HepG2 (cell line): ENCODE measurements at regions not wholly inside any gene's neighbourhood (a gene's known extent, or its start where the extent isn't known, plus 50 kb on each side); places are given as distances from the start of the nearest gene placed in this dataset.

ENCODE experiments used
- ATAC-seq: fragments of 200-7000 bp; cut with Tn5 transposase; 3 replicates; pipeline ENCODE4 v1.9.1; 2020; ENCODE audit warnings: mild to moderate bottlenecking, moderate library complexity
- BruUV-seq: library from RNA; stranded (reverse); fragments of 400-500 nt; replicated peaks from 2 replicates; lab custom pipeline; 2021; lab: Mats Ljungman, UMichigan
- CTCF ChIA-PET: fragments of 300-600 bp; formaldehyde crosslinking; extraction: SDS; loops from one replicate; lab custom pipeline; 2021; ENCODE audit warnings: low total read pairs, inconsistent platforms, low intra/inter-chr PET ratio; lab: Yijun Ruan, JAX
- POLR2A ChIA-PET: fragments of 350-600 bp; sonication (Branson Sonifier 250); formaldehyde crosslinking; loops from one replicate; lab custom pipeline; 2020; ENCODE audit warnings: antibody characterized with exemption, inconsistent platforms; lab: Yijun Ruan, JAX
- DNase-seq: peaks from one replicate; pipeline ENCODE4 v3.0.0-alpha.2; 2015; ENCODE audit warnings: low spot score
- FAIRE-seq: peaks from 3 replicates; lab custom pipeline; 2011; peaks lifted over from hg19 to GRCh38; lab: Jason Lieb, UNC
- H2AFZ ChIP-seq: one replicate; pipeline ENCODE4 v1.6.1; 2011; ENCODE audit warnings: low read length, inconsistent platforms
- H3K27ac ChIP-seq: fragments of 300-600 bp; 3 replicates; pipeline ENCODE4 v1.8.0; 2011; ENCODE audit warnings: mixed run types, mild to moderate bottlenecking, mixed read lengths, low read length, inconsistent platforms; ENCODE audit not compliant: insufficient read depth; ENCODE audit errors: extremely low read length
- H3K27me3 ChIP-seq, 2 experiments: fragments of 200-600 bp in 1 of 2; 2 replicates in 1 of 2; 3 replicates in 1 of 2; pipeline versions ENCODE4 v1.6.0 to v1.8.0; 2011; ENCODE audit warnings: low read length in 2 of 2, mild to moderate bottlenecking in 2 of 2, moderate library complexity in 2 of 2, inconsistent platforms in 1 of 2; ENCODE audit not compliant: insufficient read depth in 2 of 2, control insufficient read depth in 1 of 2
- H3K36me3 ChIP-seq, 2 experiments: fragments of 200-600 bp in 1 of 2; replicated peaks in 1 of 2; 2 replicates in 1 of 2; 3 replicates in 1 of 2; pipeline versions ENCODE4 v1.5.1 to v1.8.0; 2011; ENCODE audit warnings: low read length in 2 of 2, inconsistent platforms in 1 of 2; ENCODE audit not compliant: insufficient read depth in 2 of 2, control insufficient read depth in 1 of 2
- H3K4me1 ChIP-seq: 2 replicates; pipeline ENCODE4 v1.5.1; 2012; ENCODE audit warnings: low read length, inconsistent platforms; ENCODE audit not compliant: insufficient read depth
- H3K4me2 ChIP-seq: 2 replicates; pipeline ENCODE4 v1.6.0; 2011; ENCODE audit warnings: low read depth, low read length, inconsistent platforms
- H3K4me3 ChIP-seq, 3 experiments: fragments of 200-600 bp in 1 of 3; sonication (generic), shearing (Covaris generic) in 1 of 3; replicated peaks in 1 of 3; 2 replicates each; pipeline ENCODE4 v1.5.1; 2011 to 2016; ENCODE audit warnings: low read length in 3 of 3, inconsistent platforms in 2 of 3, low read depth in 2 of 3, mild to moderate bottlenecking in 2 of 3, control low read depth in 1 of 3, mixed read lengths in 1 of 3; ENCODE audit not compliant: insufficient read depth in 1 of 3
- H3K79me2 ChIP-seq: one replicate; pipeline ENCODE4 v1.6.1; 2011; ENCODE audit warnings: low read length, inconsistent platforms; ENCODE audit not compliant: insufficient read depth
- H3K9ac ChIP-seq: 2 replicates; pipeline ENCODE4 v1.6.0; 2011; ENCODE audit warnings: mild to moderate bottlenecking, low read depth, low read length, inconsistent platforms; ENCODE audit not compliant: insufficient read depth
- H3K9me3 ChIP-seq: 2 replicates; pipeline ENCODE4 v1.5.1; 2012; ENCODE audit warnings: mild to moderate bottlenecking, low read length
- H4K20me1 ChIP-seq: 2 replicates; pipeline ENCODE4 v1.6.0; 2011; ENCODE audit warnings: inconsistent platforms, mild to moderate bottlenecking, low read length, moderate library complexity; ENCODE audit not compliant: insufficient read depth
- AHDC1 ChIP-seq: sonication (generic); formaldehyde crosslinking; IDR thresholded peaks from 2 replicates; pipeline ENCODE4 v1.5.1; 2020; ENCODE audit warnings: mild to moderate bottlenecking, missing genetic modification reagents, borderline replicate concordance
- ATF7-NPFF ChIP-seq: sonication (generic); formaldehyde crosslinking; IDR thresholded peaks from 2 replicates; pipeline ENCODE4 v1.8.1; 2023; ENCODE audit warnings: mild to moderate bottlenecking, low read depth, missing genetic modification reagents, moderate library complexity
- CENPBD1 ChIP-seq: sonication (generic); formaldehyde crosslinking; IDR thresholded peaks from 2 replicates; pipeline ENCODE4 v1.8.0; 2022; ENCODE audit warnings: missing genetic modification reagents, low read depth, mild to moderate bottlenecking, borderline replicate concordance
- CREB1 ChIP-seq, 2 experiments: fragments of 450-650 bp in 1 of 2; IDR thresholded peaks; 2 replicates each; pipeline ENCODE4 v1.6.1; 2016 to 2017; ENCODE audit warnings: control low read depth in 1 of 2, mild to moderate bottlenecking in 1 of 2, missing compliant biosample characterization in 1 of 2, missing genetic modification characterization in 1 of 2
- EEA1 ChIP-seq: sonication (generic); formaldehyde crosslinking; IDR thresholded peaks from 2 replicates; pipeline ENCODE4 v1.5.1; 2020; ENCODE audit warnings: mild to moderate bottlenecking, missing genetic modification reagents, borderline replicate concordance
- GMEB2 ChIP-seq: IDR thresholded peaks from 2 replicates; pipeline ENCODE4 v1.6.1; 2016; ENCODE audit warnings: missing biosample characterization, missing genetic modification reagents, low read depth
- HOXA9 ChIP-seq: sonication (generic); formaldehyde crosslinking; IDR thresholded peaks from 2 replicates; pipeline ENCODE4 v1.8.1; 2022; ENCODE audit warnings: missing genetic modification reagents, mild to moderate bottlenecking, moderate library complexity, borderline replicate concordance
- NR0B2 ChIP-seq: sonication (generic); formaldehyde crosslinking; IDR thresholded peaks from 2 replicates; pipeline ENCODE4 v1.4.0; 2020; ENCODE audit warnings: mild to moderate bottlenecking, missing genetic modification reagents
- RARA ChIP-seq: IDR thresholded peaks from 2 replicates; pipeline ENCODE4 v1.6.1; 2016; ENCODE audit warnings: missing genetic modification reagents, missing compliant biosample characterization
- SIX1 ChIP-seq: sonication (generic); formaldehyde crosslinking; IDR thresholded peaks from 2 replicates; pipeline ENCODE4 v1.4.0; 2020; ENCODE audit warnings: missing genetic modification reagents, borderline replicate concordance
- ZNF24 ChIP-seq: fragments of 450-650 bp; IDR thresholded peaks from 2 replicates; pipeline ENCODE4 v1.6.1; 2017; ENCODE audit warnings: antibody characterized with exemption, mild to moderate bottlenecking
- ZNF567 ChIP-seq: sonication (generic); formaldehyde crosslinking; IDR thresholded peaks from 2 replicates; pipeline ENCODE4 v1.8.1; 2023; ENCODE audit warnings: mild to moderate bottlenecking, missing genetic modification reagents, borderline replicate concordance
- WGBS: methylation state at CpG from one replicate; pipeline ENCODE4 v1.1.6; 2017; ENCODE audit warnings: low lambda C conversion rate; 5-methylcytosine and 5-hydroxymethylcytosine counted together
- in situ Hi-C: cut with HindIII; loops from 2 replicates; pipeline ENCODE4 v1.10.0; 2017; ENCODE audit warnings: low pct_unique_long_range_greater_than_20kb; ENCODE audit not compliant: extremely low pct_ligation_motif_present
- intact Hi-C: fragments of 100-400 bp; cut with micrococcal nuclease; formaldehyde crosslinking; loops from one replicate; pipeline ENCODE4 v1.10.0; 2022; ENCODE audit not compliant: unreplicated experiment

- H4K20me1 ChIP-seq: no peaks in the 10 kb centered on the region
- no peak for ATAC-seq
Observed at GRCh38 chr2:2906091-2906490, 471.5 kb downstream of the EIPR1 start.

More at GRCh38 chr2:2906091-2906490, 471.5 kb downstream of the EIPR1 start:
- Histone ChIP-seq H3K27ac (no peak overlapping the region), H3K4me2 (no peak overlapping the region), H3K9ac (no peak overlapping the region), H3K4me3 (no peak overlapping the region), H3K4me1 (peaks cover 24% of the 10 kb centered on the region), H3K27me3 (peaks cover 0 to 38% of the 10 kb centered on the region in 2 experiments; a peak in 4 of 5 replicates), H2AFZ (no peak overlapping the region), H3K36me3 (no peaks in the 10 kb centered on the region), H3K9me3 (no peaks in the 10 kb centered on the region), H3K79me2 (no peaks in the 10 kb centered on the region)
- FAIRE-seq: no peak
- intact Hi-C loops (no loop called here), in situ Hi-C loops (no loop called here)
- BruUV-seq: no TSS peak
- ChIA-PET CTCF (no interaction called here), POLR2A (no interaction called here)
- WGBS: 43% methylated on average over 7 of the region's 7 CpGs
- no peak for TF ChIP-seq SIX1
- no peak for TF ChIP-seq CREB1 (IDR thresholded peaks at IDR 0.05)
- TF ChIP-seq CREB1 (CRISPR knock-in tag; IDR thresholded peaks at IDR 0.05): no peak
- no peak for TF ChIP-seq GMEB2
- TF ChIP-seq ZNF567 (CRISPR knock-in tag): no peak
- TF ChIP-seq ATF7-NPFF (CRISPR knock-in tag): no peak
- no peak for TF ChIP-seq AHDC1 (CRISPR knock-in tag)
- no peak for TF ChIP-seq HOXA9 (CRISPR knock-in tag)
- no peak for TF ChIP-seq EEA1 (CRISPR knock-in tag)
- TF ChIP-seq NR0B2 (CRISPR knock-in tag): no peak
- TF ChIP-seq RARA (CRISPR knock-in tag): no peak
- no peak for TF ChIP-seq ZNF24
- no peak for TF ChIP-seq CENPBD1 (CRISPR knock-in tag)
- no peak for DNase-seq
